ENCODE measurements at regions not wholly inside any gene's neighbourhood (a gene's known extent, or its start where the extent isn't known, plus 50 kb on each side); places are given as distances from the start of the nearest gene placed in this dataset.

- intact Hi-C loops (cut with DNase I) = no loop called here
- DNase-seq (ENCODE audit: missing footprints) (no peak), ATAC-seq (no peak)
Measured at GRCh38 chr12:84361651-84362551, 550.7 kb downstream of the SLC6A15 start.

DNA sequence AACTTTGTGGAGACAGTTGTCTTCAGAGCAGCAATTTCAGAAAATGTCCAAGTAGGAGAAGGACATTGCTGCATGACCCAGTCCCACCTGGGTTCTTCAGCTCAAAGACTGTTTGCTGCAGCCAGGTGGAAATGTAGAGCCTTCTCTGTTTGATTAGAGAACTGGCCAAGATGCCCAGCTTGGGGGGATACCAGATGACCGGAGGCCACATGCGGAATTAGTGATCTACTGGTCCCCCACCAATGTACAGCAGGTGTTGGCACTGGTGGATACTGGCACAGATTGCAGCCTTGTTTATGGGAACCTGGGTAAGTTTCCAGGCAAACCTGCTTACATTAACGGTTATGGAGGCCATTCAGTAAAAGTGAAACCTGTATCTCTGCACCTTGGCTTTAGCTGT lies 555.3 kb downstream of the SLC6A15 start:
- DNase-seq (ENCODE audit: missing footprints) (no peak), ATAC-seq (no peak)
- intact Hi-C loops (cut with DNase I) = no loop called here

GRCh38 chr12:84356224-84356623 lies 556.4 kb downstream of the SLC6A15 start:
- ATAC-seq (no peak), DNase-seq (ENCODE audit: missing footprints) (no peak)
- intact Hi-C loops (cut with DNase I) = no loop called here

DNA sequence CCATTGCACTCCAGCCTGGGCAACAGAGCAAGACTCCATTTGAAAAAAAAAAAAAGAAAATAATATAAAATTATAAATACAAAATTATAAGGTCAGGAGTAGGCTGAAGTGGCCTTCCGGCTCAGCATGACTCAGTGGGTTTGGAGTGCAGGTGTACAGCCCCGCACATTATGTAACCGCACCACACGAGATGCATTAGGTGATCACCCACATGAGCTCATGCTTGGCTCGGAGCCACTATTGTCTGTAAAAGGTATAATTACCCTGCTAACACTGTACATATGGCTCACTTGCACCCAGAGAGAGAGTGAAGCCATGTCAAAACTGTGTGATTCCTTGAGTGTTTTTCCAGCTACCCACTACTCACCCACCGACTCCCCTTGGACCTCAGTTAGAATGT lies 557.0 kb downstream of the SLC6A15 start:
- intact Hi-C loops (cut with DNase I) = no loop called here
- ATAC-seq (no peak), DNase-seq (ENCODE audit: missing footprints) (no peak)

DNA sequence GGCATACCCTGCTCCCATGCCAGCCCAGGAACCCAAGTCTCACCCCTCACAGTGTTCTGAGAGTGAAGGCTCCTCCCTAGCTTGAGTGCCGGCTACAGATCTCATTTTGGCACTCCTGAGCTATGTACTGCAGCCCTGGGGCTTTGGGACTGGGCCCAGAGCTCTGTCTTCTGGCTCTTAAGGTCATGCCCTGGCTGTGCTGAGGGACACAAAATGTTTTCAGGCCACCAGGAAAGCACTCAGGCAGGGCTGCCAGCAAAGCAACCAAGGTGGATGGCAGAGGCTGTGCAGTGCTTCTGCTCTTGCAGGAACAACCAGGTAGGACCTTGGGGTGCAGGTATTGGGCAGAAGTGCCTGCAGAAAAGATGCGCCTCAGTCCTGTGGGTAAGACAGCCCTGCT lies 564.0 kb downstream of the SLC6A15 start:
- intact Hi-C loops (cut with DNase I) = no loop called here
- peak; percentile 56 for DNase-seq (ENCODE audit: missing footprints)
- no peak for ATAC-seq

GRCh38 chr12:84341467-84342193 lies 571.0 kb downstream of the SLC6A15 start:
- ATAC-seq = no peak
- intact Hi-C loops (cut with DNase I) = no loop called here
- no peak for DNase-seq (ENCODE audit: missing footprints)

DNA sequence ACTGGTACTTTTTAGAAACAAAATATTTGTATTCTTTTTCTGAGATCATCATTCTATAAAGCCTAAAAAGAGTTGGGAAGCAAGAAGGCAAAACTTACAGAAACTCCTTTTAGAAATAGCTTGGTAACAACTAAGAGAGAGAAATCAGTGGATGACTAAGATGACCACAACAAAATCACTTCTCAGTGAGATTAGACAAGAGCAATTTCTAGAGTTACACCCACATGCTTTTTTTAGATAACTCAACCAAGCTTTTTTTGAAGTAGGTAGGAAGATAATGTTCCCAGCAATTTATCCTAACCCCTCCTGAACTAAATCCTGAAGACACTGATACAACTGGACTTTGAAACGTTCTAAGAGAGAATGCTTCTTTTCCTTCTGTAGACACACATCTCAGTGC lies 576.4 kb downstream of the SLC6A15 start:
- ATAC-seq (no peak), DNase-seq (ENCODE audit: missing footprints) (no peak)
- intact Hi-C loops (cut with DNase I) = no loop called here

DNA sequence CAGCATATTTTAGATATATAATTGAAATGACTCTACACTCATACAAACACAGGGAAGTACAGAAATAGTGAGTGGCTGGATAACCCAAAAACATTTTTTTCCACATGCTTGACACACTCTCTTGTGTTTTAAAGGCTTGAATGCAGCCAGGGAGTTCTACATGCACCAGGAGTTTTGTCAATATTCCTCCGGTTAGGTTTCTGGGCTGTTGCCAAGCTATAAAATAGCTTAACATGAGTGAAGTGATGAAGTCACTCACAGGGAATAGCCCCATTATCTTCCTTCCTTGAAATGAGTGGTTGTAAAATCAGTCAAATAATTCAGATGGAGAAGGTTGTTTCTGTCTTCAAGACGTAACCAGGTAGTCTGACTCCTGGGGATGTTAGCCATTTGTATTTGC lies 582.7 kb downstream of the SLC6A15 start:
- DNase-seq (ENCODE audit: missing footprints) (no peak), ATAC-seq (no peak)
- intact Hi-C loops (cut with DNase I) = no loop called here

DNA sequence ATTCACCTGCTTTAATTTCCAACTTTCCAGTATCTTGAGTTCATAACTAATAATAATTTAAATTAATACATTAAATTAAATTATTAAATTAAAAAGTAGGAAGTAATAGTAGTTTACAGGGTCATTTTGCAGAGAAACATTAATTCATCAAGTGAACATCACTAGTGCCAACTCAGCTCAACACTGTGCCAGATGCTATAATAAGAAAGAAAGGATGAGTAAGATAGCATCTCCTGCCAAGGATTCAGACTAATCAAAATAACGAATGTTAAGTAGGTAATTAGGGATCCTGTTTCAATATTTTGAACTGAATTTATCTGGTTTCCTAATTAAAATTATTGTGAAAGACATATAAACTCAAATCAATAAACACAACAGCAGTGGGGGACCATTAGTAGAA lies 596.7 kb downstream of the SLC6A15 start:
- intact Hi-C loops (cut with DNase I) = no loop called here
- ATAC-seq = no peak
- no peak for DNase-seq (ENCODE audit: missing footprints)

DNA sequence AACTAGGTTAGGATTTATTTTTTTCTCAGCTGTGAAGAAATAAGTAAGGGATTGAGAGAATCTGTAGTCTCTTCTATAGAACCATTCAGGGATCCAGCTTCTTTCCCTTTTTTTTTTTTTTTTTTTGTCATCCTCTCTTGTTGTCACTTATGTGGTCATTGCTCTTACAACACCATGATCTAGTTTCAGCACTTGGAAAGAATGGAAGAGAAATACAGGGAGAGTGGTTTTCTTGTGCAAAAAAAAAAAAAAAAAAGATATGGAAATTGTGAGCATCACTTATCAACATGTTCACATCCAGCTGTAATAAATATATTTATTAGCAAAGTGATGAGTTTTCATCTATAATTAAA lies 599.3 kb downstream of the SLC6A15 start:
- no peak for DNase-seq (ENCODE audit: missing footprints)
- intact Hi-C loops (cut with DNase I) = no loop called here
- no peak for ATAC-seq

GRCh38 chr12:84308211-84308610 lies 604.4 kb downstream of the SLC6A15 start:
- intact Hi-C loops (cut with DNase I) = no loop called here
- no peak for DNase-seq (ENCODE audit: missing footprints)
- no peak for ATAC-seq

DNA sequence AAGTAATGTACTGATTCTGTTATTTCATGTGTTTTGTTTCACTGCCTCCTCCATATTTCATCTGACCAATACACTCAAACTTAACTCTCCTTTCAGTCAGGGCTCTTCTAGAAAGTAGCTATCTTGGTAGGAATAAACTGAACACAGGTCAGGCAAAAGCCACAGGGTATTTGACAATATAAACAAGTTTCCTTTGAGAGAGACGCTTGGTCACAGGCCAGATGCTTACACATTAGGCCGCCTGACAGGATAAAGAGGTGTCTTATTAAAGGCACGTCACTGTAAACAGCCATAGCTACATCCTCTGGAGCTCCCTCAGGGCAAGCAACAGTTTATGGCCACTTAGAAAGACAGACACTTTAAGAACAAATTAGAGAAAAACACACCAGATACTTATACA lies 607.5 kb downstream of the SLC6A15 start:
- DNase-seq (ENCODE audit: missing footprints) = no peak
- intact Hi-C loops (cut with DNase I) = no loop called here
- no peak for ATAC-seq

- intact Hi-C loops (cut with DNase I) = no loop called here
- ATAC-seq (no peak), DNase-seq (ENCODE audit: missing footprints) (no peak)
Measured at GRCh38 chr12:84294246-84294645, 618.4 kb downstream of the SLC6A15 start.

DNA sequence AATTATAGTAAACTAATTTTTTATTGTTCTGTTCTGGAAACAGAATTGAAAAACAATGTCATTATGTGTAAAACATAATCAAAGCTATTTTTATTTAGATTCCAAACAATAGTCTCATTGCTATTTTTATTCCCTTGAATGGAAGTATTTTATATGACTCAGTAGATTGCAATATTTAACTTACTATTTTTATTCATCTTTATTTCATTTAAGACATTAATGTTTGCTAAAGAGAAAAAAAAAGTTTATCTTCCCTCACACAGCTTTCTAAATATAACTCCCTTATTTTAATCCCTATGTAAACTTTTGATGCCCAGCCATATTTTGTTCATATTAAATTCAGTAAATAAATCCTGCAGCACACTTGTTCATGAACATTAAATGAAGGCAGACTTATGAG lies 622.4 kb downstream of the SLC6A15 start:
- intact Hi-C loops (cut with DNase I) = no loop called here

GRCh38 chr12:84277986-84278385 lies 634.6 kb downstream of the SLC6A15 start:
- DNase-seq (ENCODE audit: missing footprints) (no peak), ATAC-seq (no peak)
- intact Hi-C loops (cut with DNase I) = no loop called here

More for the DNA sequence above, 622.4 kb downstream of the SLC6A15 start:
- DNase-seq (ENCODE audit: missing footprints) (no peak), ATAC-seq (no peak)

DNA sequence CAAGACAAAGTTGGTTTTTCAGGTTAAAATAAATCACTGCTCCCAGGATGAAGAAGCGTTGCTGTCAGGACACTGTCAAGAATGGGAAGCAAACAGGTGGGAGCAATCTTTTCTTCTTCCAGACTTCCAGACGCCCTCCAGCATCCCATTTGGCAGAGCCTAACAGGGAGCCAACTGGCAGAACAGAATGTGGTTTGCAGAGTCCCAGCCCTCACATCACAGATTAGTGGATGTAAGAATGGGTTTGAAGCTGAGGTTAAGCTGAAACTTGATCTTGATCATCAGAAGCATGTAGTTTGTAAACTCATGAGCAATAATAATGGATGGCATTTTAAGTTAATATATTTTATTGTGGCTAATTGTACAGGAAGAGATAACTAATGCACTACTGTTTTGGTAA lies 636.4 kb downstream of the SLC6A15 start:
- no peak for ATAC-seq
- intact Hi-C loops (cut with DNase I) = no loop called here
- DNase-seq (ENCODE audit: missing footprints) = no peak

GRCh38 chr12:84272324-84272723 lies 640.3 kb downstream of the SLC6A15 start:
- no peak for ATAC-seq
- intact Hi-C loops (cut with DNase I) = no loop called here

GRCh38 chr12:84270470-84271140 lies 642.0 kb downstream of the SLC6A15 start:
- ATAC-seq = no peak
- intact Hi-C loops (cut with DNase I) = no loop called here
- no peak for DNase-seq (ENCODE audit: missing footprints)

More at GRCh38 chr12:84272324-84272723, 640.3 kb downstream of the SLC6A15 start:
- DNase-seq (ENCODE audit: missing footprints) = no peak

DNA sequence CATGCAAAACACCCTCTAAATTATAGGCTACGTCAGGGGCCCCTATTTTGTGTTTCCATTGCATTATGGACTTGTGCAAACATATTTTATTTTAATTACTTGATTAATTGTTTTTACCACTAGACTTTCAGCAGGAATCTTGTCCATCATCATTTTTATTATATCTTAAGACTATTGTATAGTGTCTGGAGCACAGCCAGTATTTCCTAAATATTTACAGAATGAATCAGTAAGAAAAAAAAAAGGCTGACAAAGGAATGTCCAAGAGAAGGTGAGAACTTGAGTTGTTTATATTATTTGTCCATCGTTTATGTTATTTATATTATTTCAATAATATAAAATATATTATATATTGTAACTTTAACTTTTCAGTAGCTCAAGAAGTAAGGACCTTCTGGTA lies 664.7 kb downstream of the SLC6A15 start:
- intact Hi-C loops (cut with DNase I) = no loop called here
- DNase-seq (ENCODE audit: missing footprints) (no peak), ATAC-seq (no peak)

DNA sequence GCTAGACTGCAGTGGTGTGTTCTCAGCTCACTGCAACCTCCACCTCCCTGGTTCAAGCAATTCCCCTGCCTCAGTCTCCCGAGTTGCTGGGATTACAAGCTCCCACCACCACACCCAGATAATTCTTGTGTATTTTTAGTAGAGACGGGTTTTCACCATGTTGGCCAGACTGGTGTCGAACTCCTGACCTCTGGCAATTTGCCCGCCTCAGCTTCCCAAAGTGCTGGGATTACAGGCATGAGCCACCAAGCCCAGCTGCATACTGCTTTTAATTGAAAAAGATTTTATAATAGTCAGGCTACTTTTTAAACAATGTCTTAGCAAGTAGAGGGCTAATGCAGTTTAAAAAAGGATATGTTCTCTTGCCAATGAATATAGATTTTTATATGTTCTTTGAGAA lies 668.9 kb downstream of the SLC6A15 start:
- ATAC-seq = no peak
- intact Hi-C loops (cut with DNase I) = no loop called here
- no peak for DNase-seq (ENCODE audit: missing footprints)

Data from Right ventricle myocardium inferior (tissue), 1 donor.